ENCODE measurements at regions not wholly inside any gene's neighbourhood (a gene's known extent, or its start where the extent isn't known, plus 50 kb on each side); places are given as distances from the start of the nearest gene placed in this dataset.

DNA sequence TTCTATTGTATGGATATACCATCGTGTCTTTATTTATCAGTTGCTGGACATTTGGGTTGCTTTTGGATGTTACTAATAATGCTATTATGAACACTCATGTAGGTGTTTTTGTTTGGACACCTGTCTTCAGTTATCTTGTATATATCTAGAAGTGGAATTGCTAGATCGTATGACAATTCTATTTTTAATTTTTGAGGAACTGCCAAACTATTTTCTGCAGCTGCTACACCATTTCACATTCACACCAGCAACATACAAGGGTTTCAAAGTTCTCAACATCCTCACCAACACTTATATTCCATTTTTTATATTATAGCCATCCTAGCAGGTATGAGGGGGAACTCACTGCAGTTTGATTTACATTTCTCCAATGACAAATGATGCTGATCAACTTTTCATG, 324.6 kb downstream of the CAAP1 start:
- DNase-seq (ENCODE audit: low spot score): no peak

GRCh38 chr9:26566141-26566540, 326.5 kb downstream of the CAAP1 start:
- no peak for DNase-seq (ENCODE audit: low spot score)

- no peak for DNase-seq (ENCODE audit: low spot score)
Measured at GRCh38 chr9:26565118-26565517, 327.5 kb downstream of the CAAP1 start.

DNA sequence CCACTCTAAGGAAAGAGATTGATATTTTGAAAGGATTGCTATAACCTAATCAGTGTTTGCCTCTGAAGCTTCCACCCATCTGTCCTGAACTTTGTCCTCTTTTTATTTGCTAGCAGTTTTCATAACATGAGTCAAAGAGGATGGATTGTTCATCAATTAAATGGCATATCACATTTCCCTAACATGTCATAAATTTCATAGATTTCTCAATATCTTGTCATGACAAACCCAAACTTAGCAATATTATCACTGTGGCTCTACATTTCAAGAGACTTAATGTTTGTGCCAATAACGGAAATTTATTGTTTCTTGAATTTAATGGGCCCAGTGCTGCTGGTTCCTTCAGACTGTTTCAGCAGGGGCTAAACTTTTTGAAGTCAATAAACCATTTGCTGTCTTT, 330.3 kb downstream of the CAAP1 start:
- DNase-seq (ENCODE audit: low spot score): no peak

DNA sequence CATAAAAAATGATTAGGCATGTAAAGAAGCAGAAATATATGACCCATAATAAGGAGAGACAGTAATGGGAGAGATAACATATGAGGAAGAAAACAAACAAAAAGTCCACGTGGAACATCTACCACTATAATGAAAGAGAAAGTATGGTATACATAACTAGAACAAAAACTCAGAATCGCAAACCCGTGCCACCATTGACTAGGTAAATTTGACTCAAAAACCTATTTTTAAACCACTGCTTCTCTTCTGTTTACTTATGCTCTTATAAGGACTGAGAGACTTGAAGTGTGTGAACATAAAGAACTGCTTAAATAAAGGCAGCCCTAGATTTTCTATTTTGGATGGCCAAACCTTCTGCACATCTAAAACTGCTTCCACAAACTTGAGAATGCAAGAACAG, 330.7 kb downstream of the CAAP1 start:
- no peak for DNase-seq (ENCODE audit: low spot score)

GRCh38 chr9:26559506-26559905, 333.1 kb downstream of the CAAP1 start:
- no peak for DNase-seq (ENCODE audit: low spot score)

DNA sequence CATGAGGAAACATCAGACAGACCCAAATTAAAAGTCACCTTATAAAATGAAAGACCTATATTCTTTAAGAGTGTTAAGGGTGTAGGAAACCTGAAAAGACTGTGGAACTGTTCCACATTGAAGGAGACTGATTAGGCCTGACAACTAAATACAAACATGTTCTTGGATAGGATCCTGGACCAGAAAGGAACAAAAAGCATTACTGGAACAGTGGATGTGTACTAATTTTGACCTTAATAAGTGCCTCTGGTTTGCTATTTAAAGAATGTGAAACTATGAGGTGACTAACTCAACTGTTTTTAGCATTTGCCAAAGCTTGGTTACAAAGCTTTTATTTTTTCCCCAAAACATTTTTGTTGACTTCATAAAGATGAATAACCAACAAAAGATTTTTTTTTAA, 340.6 kb downstream of the CAAP1 start:
- no peak for DNase-seq (ENCODE audit: low spot score)

DNA sequence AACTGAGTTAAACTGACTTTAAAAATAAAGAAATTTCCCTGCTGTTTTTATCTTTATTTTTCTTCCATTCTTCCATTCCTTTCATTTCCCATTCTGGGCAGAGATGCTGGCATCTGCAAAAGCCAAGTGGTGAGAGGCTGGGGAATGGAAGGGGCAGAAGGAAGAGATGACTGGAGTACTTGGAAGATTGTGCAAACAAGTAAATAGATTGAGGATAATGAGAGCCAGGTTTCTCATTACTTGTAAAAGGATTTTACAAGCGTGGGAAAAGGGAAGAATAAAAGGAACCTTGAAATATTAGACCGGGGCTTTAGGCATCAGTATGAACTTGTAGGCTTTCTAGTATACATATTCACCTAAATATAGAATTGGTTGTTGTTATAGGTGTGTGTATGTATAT, 341.2 kb downstream of the CAAP1 start:
- no peak for DNase-seq (ENCODE audit: low spot score)

DNA sequence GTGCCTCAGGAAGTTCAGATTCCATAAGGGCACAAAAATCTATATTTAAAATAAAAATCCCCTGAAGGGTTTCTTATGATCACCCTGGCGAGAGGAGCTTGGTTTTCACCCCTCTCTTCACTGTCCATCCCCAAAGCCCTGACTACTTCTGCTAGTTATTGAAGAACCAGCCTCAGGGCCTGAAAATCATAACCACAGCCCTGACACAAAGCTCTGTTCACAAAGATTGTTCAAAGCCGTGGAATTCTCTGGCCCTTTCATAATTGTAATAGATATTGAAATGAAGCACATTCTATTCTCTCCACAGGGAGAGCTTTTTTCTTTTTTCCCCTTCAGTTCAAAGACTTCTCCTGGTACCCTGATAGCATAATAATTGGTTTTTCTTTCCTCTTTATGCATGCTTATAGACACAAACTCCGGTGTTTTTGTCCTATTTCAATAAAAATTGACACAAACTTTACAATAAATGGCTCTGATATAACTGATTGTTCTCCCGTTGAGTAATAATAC, 343.8 kb downstream of the CAAP1 start:
- no peak for DNase-seq (ENCODE audit: low spot score)

DNA sequence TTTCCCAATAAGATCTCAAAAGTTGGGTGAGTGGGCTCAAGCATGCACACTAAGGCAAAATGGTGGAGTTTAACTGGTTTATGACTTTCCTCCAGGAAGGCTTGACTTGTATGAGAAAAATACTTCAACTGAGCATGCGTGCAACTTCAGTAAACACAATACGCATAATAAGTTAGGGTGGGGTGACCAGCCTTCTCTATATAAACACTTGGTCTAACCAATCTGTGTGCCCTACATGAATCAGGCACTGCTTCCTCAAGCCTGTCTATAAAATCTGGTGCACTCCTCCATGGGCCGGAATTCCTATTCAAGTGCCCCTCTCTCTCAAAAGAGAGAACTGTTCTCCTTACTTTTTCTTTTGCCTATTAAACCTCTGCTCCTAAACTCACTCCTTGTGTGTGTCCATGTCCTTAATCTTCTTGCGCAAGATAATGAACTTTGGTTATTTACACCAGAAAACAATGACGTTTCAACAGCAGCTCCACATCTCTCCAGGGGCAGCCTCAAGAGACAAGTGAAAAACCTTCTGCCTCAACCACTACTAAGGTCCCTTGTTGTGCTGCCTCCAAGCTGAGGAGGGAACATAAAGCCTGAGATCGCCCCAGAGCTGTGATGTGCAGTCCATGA, 352.6 kb downstream of the CAAP1 start:
- no peak for DNase-seq (ENCODE audit: low spot score)

GRCh38 chr9:26537211-26537610, 355.4 kb downstream of the CAAP1 start:
- DNase-seq (ENCODE audit: low spot score): no peak

DNA sequence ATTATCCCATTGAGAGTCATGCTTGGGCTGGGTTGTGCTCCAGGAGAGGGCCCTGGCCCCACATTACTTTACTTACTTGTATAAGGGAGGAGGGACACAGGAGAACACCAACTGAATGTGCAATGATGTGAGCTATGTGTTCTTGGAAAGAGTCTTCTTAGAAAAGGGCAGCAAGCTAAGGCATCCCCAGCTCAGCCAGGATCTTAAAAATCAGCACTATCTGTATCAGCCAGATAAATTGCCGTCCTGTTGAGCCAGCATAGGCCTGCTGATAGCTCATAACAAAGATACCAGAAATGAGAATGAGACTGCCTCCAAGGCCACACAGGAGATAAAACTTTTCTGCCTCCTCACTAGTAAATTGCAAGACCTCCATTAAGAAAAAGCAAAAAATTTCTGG, 357.5 kb downstream of the CAAP1 start:
- no peak for DNase-seq (ENCODE audit: low spot score)

GRCh38 chr9:26530841-26531240, 361.8 kb downstream of the CAAP1 start:
- DNase-seq (ENCODE audit: low spot score): no peak

GRCh38 chr9:26527931-26528330, 364.7 kb downstream of the CAAP1 start:
- DNase-seq (ENCODE audit: low spot score): no peak

DNA sequence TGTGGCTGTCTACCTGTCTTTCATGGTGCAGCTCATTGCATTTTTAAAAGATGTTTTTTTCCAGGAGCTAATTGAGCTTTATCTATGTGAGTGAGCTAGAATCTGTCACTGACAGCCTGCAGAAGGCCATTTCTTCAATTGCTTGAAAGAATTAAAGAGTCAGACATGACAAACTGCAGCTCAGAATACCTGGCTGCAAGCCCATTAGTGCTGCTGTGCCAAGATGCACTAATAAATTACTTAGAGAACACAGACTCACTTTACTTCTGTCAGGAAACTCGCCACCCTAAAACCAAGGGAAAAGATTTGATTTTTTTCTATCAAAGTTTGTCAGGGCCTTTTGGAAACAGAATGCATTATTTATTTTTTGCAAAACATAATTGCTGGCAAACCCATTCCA, 368.3 kb downstream of the CAAP1 start:
- DNase-seq (ENCODE audit: low spot score): no peak

DNA sequence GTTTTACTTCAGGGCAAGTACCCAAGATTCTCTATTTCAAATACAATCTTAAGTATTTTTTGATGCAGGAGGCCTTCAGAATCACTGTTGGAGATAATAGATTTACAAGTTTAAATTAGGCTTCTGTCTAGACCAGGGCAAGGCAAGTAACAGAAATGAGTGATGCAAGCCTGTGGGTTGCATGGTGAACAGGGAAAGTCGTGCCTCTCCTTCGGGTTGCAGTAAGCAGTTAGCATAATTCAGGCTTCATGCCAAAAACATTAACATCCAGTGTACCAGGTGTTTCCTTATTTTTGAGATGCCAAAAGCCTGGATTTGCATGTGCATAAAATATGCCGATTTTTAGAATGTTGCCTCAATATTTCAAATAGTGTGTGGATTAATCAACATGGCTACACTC, 369.0 kb downstream of the CAAP1 start:
- DNase-seq (ENCODE audit: low spot score): no peak

DNA sequence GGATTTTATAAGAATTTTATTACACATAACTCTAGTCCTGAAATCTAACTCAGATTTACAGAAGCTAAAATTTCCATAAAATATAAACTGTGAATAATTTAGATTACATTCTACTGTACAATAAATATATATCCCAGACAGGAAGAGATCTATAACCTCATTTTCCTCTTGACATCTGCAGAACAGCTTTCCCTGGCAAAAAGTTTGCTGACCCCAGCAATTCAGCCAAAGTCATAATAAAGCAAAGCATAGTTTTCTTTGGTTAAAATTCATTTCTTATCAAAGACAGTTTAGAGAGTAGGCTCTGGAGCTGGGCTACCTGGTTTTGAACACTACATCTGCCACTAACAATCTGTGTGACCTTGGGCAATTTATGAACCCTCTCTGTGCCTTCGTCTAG, 372.5 kb downstream of the CAAP1 start:
- no peak for DNase-seq (ENCODE audit: low spot score)

- no peak for DNase-seq (ENCODE audit: low spot score)
Measured at GRCh38 chr9:26516773-26517343, 375.7 kb downstream of the CAAP1 start.

GRCh38 chr9:26513730-26514129, 378.9 kb downstream of the CAAP1 start:
- no peak for DNase-seq (ENCODE audit: low spot score)

DNA sequence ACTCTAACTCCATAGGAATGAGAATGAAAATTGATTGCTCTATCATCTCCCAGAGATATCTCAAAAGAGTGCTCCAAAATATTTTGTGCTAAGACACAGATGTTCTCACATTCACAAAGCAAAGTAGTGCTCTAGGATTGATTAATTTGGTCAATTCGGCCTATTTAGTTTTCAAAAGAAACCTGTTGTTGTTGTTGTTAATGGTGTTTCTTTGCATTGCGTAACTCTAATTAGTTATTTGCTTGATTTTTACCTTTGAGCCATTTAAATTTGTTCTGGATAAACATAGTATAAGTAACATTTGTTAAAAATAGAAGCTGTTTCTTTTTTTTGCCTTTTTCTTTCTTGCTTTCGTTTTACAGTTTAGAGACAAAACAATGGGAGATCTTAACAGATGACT, 382.5 kb downstream of the CAAP1 start:
- DNase-seq (ENCODE audit: low spot score): no peak

GRCh38 chr9:26508897-26509296, 383.7 kb downstream of the CAAP1 start:
- no peak for DNase-seq (ENCODE audit: low spot score)

- DNase-seq (ENCODE audit: low spot score): no peak
Measured at GRCh38 chr9:26504057-26504456, 388.5 kb downstream of the CAAP1 start.

DNA sequence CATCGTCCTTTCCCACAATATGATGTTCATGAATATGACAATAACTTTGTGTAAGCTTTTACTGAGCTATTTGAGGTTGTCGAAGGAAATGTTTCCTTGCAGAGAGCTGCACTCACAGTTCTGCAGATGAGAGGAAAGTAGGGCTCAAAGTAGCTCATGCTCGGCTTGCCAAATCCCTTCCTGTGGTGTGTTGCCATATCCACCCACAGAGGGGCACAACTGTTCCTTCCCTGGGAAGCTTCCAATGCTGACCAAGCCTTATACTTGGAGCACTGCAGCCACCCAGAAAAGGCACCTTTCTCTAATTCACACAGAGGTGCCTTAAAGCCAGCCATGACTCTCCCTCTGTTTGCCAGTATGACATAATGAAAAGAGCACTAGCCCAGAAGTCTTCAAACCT, 390.3 kb downstream of the CAAP1 start:
- DNase-seq (ENCODE audit: low spot score): no peak

GRCh38 chr9:26500471-26500870, 392.1 kb downstream of the CAAP1 start:
- DNase-seq (ENCODE audit: low spot score): no peak
